ENCODE measurements at regions not wholly inside any gene's neighbourhood (a gene's known extent, or its start where the extent isn't known, plus 50 kb on each side); places are given as distances from the start of the nearest gene placed in this dataset.

DNA sequence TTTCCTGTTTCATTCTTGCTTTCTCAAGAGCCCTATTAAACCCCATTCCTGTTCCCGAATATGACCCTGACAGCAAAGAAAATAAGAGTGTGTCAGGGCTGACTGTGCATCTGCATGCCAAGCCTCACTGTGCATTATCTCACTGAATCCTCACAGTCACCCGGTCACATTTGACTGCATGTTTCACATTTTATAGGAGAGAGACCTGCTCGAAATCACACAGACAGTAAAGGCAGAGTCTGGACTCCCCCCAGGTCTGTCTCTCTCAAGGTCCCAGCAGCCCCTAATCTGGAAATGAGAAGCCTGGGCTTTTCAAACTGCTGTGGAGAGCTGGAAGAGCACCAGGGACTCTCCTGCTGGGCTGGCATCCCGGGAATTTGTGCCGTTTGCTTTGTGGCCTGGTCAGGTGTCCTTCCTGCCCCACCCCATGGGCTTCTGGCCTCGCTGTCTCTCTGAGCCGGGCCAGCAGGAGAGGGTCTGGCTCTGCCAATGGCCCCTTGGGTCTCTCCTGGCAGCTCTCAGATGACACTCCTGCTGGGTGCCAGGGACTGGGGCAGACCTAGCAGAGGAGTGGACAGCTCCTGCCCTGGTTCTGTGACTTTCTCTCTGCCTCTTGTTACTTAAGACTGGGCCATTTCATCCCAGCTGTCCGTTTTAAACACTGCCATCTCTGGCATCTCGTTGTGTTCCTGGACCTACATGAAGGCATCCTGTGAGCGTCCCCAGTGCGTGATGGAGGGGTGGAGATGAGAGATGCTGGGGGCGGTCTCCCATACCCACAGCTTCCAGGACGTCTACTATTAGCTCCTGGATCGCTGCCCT lies 173.6 kb downstream of the ARHGAP12 start:
- TF ChIP-seq, protein P1, sequence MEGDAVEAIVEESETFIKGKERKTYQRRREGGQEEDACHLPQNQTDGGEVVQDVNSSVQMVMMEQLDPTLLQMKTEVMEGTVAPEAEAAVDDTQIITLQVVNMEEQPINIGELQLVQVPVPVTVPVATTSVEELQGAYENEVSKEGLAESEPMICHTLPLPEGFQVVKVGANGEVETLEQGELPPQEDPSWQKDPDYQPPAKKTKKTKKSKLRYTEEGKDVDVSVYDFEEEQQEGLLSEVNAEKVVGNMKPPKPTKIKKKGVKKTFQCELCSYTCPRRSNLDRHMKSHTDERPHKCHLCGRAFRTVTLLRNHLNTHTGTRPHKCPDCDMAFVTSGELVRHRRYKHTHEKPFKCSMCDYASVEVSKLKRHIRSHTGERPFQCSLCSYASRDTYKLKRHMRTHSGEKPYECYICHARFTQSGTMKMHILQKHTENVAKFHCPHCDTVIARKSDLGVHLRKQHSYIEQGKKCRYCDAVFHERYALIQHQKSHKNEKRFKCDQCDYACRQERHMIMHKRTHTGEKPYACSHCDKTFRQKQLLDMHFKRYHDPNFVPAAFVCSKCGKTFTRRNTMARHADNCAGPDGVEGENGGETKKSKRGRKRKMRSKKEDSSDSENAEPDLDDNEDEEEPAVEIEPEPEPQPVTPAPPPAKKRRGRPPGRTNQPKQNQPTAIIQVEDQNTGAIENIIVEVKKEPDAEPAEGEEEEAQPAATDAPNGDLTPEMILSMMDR (IDR thresholded peaks at IDR 0.05; ENCODE audit: borderline replicate concordance, insufficient read depth, low read depth, low read length): no peak

DNA sequence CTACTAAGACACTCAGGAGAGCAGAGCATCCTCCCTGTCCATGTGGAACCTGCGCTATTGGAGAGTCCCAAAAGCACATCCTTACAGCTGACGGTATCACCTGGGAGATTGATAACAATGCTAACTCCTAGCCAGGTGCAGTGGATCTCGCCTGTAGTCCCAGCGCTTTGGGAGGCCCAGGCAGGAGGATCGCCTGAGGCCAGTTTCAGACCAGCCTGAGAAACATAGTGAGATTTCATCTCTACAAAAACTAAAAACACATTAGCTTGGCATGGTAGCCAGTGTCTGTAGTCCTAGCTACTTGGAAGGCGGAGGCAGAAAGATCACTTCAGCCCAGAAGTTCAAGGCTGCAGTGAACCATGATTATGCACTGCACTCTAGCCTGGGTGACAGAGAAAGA lies 174.9 kb downstream of the ARHGAP12 start:
- TF ChIP-seq, protein P1 (IDR thresholded peaks at IDR 0.05; ENCODE audit: borderline replicate concordance, insufficient read depth, low read depth, low read length): no peak
- H3K4me3 ChIP-seq (ENCODE audit: low read depth, low read length): no peak overlapping the region

More for the DNA sequence above, 173.6 kb downstream of the ARHGAP12 start:
- no peak overlapping the region for H3K4me3 ChIP-seq (ENCODE audit: low read depth, low read length)

DNA sequence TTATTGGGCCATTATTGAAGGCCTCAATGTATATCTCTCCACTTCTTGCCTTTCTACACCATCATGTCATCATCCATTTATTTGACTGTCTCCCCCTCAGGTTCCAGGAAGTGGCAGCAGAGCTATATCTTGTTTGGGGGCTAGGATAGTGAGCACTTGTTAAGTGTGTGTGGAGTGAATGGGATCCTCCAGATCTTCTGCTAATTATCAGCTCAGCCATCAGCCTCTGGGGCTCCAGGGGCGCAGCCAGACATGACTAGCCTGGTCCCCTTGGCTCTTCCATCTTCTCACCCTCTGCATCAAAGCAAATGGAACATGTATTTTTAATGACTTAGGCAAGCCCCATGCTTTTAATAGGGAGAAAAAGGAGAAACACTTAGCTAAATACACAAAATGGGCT lies 176.5 kb downstream of the ARHGAP12 start:
- TF ChIP-seq, protein P1 (IDR thresholded peaks at IDR 0.05; ENCODE audit: borderline replicate concordance, insufficient read depth, low read depth, low read length): no peak
- no peak overlapping the region for H3K4me3 ChIP-seq (ENCODE audit: low read depth, low read length)

DNA sequence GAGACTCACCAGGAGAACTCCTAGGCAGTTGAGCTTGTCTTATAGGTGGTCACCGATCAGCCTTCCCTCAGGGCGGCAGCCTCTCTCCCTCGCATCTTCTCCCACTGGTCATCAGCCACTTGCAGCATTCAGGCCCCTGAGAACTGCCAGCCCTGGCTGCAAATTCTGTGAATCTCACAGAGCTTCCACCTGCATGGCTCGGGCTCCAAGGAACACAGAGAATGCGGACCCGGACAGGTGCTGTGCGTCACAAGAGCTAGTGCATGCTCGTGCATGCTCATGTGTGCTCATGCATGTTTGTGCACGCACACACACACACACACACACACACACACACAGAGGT lies 176.9 kb downstream of the ARHGAP12 start:
- no peak overlapping the region for H3K4me3 ChIP-seq (ENCODE audit: low read depth, low read length)
- TF ChIP-seq, protein P1 (IDR thresholded peaks at IDR 0.05; ENCODE audit: borderline replicate concordance, insufficient read depth, low read depth, low read length): no peak

DNA sequence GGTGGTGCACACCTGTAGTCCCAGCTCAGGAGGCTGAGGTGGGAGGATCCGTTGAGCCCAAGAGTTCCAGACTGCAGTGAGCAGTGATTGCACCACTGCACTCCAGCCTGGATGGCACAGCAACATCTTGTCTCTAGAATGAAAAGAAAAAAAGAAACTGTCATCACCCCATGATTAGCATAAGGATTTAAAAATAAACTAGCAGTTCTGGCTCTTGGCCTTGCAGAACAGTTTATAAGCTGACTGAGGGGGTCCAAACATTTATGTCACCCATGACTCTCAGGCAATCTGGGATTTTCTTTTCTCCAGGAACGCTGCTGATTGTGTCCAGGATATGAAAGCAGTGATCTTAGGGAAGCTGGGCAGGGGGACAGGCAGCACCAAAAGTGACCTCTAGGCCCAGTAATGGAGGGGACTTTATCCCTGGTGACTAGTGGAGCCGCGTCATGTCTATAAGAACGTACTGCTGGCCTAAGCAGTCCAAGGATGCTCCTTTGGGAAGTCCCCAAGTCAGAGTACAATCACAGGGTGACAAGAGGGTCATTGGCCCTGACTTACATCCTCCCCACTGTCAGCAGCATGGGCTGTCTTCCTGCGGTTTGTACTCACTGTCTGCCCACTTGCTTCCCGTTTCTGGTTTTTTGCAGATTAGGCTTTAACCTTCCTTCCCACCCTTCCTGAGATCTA lies 177.4 kb downstream of the ARHGAP12 start:
- no peak overlapping the region for H3K4me3 ChIP-seq (ENCODE audit: low read depth, low read length)
- TF ChIP-seq, protein P1 (IDR thresholded peaks at IDR 0.05; ENCODE audit: borderline replicate concordance, insufficient read depth, low read depth, low read length): no peak

DNA sequence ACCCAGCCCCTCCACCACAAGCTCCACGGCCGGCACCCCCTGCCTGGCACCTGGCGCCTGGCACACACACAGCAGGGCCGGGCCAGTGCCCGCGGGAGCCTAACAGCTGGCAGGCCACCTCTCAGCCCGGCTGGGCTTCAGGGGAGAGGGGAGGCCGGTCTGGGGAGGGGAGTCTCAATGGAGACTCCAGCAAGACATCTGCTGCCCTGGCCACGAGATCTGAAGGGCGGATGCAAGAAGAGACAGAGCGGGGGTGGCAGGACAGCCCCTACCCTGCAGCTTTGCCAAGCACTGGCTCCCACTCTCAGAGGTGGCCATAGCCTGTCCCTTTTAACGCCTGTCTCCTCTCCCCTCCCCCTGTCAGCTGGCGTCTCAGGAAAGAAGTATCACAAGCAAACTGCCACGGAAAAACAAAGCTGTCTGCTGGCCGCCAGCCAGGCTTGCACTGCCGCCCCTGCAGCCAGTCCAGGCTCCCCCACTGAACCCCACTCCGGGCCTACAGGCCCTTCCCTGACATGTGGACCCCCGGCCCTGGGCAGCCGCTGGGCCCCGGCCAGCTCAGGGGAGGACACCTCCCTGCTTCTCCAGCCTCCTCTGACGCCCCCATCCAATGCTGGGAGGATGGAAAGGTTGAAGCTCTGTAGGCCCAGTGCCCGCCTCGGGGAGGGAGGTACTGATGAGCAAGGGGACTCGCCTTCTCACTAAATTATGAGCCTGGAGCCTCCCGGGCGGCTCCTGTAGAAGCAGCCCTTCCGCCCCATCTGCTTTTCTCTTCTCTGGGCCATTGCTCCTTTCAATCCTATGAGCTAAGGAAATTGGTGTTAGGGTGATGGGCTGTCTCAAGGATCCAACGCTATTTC lies 178.4 kb downstream of the ARHGAP12 start:
- TF ChIP-seq, protein P1 (IDR thresholded peaks at IDR 0.05; ENCODE audit: borderline replicate concordance, insufficient read depth, low read depth, low read length): no peak
- H3K4me3 ChIP-seq (ENCODE audit: low read depth, low read length): no peak overlapping the region

All from GM12875 (cell line).